ENCODE measurements at regions not wholly inside any gene's neighbourhood (a gene's known extent, or its start where the extent isn't known, plus 50 kb on each side); places are given as distances from the start of the nearest gene placed in this dataset.

DNA sequence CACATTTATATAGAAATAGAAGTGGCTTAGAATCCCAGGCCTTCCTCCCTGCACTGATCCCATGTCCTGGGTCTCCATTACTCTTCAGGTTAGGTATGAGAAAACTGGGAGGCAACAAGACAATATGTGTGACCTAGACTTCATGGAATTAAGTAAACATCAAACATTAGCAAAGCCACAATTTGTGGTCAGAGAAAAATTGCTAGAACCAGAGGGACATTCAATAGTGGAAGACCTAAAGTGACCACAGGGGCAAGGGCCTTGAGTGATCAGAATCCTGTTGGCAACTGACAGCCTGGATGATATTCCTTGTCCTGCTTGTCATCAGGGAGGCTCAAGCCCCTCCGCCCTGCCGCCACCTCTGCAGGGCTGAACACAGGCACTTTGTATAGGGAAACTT, 322.8 kb upstream of the CTNNB1 start:
- no peak for TF ChIP-seq POLR2A (IDR thresholded peaks at IDR 0.05)
- TF ChIP-seq, protein P1, sequence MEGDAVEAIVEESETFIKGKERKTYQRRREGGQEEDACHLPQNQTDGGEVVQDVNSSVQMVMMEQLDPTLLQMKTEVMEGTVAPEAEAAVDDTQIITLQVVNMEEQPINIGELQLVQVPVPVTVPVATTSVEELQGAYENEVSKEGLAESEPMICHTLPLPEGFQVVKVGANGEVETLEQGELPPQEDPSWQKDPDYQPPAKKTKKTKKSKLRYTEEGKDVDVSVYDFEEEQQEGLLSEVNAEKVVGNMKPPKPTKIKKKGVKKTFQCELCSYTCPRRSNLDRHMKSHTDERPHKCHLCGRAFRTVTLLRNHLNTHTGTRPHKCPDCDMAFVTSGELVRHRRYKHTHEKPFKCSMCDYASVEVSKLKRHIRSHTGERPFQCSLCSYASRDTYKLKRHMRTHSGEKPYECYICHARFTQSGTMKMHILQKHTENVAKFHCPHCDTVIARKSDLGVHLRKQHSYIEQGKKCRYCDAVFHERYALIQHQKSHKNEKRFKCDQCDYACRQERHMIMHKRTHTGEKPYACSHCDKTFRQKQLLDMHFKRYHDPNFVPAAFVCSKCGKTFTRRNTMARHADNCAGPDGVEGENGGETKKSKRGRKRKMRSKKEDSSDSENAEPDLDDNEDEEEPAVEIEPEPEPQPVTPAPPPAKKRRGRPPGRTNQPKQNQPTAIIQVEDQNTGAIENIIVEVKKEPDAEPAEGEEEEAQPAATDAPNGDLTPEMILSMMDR (IDR thresholded peaks at IDR 0.05): no peak

Data from heart left ventricle (tissue), 13 donors.